GM12878 (cell line): ENCODE measurements at regions not wholly inside any gene's neighbourhood (a gene's known extent, or its start where the extent isn't known, plus 50 kb on each side); places are given as distances from the start of the nearest gene placed in this dataset.

Experiments used
- BCLAF1 ChIP-seq: fragments of 450-650 bp; IDR thresholded peaks from 2 replicates; pipeline ENCODE4 v1.6.1; 2017; ENCODE audit warnings: antibody characterized with exemption, mild to moderate bottlenecking, moderate library complexity
- CHD2 ChIP-seq: IDR thresholded peaks from 2 replicates; pipeline ENCODE4 v1.6.1; 2011; ENCODE audit warnings: low read depth, low read length, improper control_type of control experiment, borderline replicate concordance
- CREB1 ChIP-seq: IDR thresholded peaks from 2 replicates; pipeline ENCODE4 v1.6.1; 2012; ENCODE audit warnings: low read depth, mild to moderate bottlenecking, inconsistent platforms
- ZNF274 ChIP-seq: IDR thresholded peaks from one replicate; pipeline ENCODE4 v1.8.0; 2011; ENCODE audit not compliant: insufficient read length, insufficient read depth

- TF ChIP-seq CREB1, result no peak
- no peak for TF ChIP-seq BCLAF1
- no peak for TF ChIP-seq ZNF274
- no peak for TF ChIP-seq CHD2
Observed at GRCh38 chr3:14652-15051, 181.9 kb upstream of the CHL1 start.
